Endometrium (tissue), 2 donors: ENCODE measurements at regions not wholly inside any gene's neighbourhood (a gene's known extent, or its start where the extent isn't known, plus 50 kb on each side); places are given as distances from the start of the nearest gene placed in this dataset.
"Not testable (repeated sequence)": the region's sequence is repeated elsewhere in the genome, so short reads cannot be mapped to it uniquely, and the experiment has no call there.

Experiments used
- FAIRE-seq: peaks from 2 replicates; lab custom pipeline; 2012; peaks lifted over from hg19 to GRCh38; lab: Jason Lieb, UNC
- donor health status: control.
- donor health status: control.

DNA sequence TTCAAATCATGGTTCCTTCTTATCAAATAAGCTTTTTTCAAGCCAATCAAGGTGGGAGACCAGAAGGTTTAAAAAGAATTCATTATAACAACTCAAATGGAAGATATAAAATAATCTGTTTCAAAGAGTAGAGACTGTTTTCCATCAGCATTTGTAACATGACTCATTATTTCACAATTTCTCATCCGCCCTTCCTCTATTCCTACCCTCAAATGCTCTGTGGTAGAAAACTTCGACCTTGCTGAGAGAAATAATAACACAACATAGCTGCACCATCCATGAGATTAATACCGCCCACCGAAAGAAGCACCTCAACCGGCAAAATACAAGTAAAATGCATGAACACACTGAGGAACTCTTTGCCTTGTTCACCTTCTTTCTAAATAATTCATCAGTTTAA lies 2039.2 kb upstream of the CELF4 start:
- FAIRE-seq = no peak

DNA sequence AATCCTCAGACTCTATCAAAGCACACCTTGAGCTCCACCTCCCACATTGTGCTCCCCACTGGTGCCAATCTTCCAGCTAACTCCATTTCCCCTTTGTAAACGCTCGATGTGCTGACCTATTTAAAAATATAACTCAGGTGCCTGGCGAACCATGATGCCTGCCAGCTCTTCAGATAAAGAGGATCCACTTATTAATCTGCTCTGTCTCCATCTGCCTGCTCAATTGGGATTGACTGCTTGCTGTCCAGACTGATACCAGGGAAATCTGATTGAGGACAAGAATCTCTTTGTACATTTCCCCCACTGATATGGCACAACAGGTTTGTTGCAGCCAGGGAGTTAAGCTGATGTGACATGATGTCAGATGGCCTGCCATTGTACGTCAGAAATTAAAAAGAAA lies 2036.5 kb upstream of the CELF4 start:
- no peak for FAIRE-seq

DNA sequence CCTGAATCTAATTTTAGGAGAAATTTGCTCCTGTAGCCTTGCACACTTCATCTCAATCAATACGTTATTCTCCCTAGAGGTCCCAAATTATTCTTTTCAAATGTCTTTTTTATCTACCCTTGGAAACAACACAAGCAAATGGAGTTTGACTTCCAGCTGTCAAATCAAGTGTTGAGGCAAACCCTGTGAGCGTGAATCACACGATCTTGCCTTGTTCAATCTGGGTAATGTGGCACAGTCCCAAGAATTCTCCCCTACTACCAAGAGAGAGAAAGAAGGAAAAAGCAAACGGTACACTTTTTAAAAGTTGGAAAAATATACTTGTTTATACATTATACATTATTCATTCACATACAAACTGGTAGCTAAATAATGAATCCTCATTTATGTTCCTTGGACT lies 2035.3 kb upstream of the CELF4 start:
- no peak for FAIRE-seq

DNA sequence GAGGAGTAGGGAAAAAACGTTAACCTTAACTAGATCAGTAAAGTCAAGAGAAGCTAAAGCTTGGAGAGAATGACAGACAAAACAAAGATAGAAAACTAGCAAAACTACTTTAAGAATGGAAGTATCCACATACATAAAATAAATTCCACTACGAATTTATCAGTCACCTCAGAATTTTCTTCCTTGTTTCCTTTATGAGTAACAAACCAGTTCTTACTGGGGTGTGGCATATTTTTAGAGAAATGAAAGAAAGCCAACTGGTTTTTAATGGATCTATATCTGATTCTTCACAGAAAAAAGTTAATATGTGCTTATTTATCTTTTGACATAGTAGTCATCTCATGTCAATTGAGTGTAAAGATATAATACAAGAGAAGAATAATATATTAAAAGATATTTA lies 2033.7 kb upstream of the CELF4 start:
- FAIRE-seq = no peak

DNA sequence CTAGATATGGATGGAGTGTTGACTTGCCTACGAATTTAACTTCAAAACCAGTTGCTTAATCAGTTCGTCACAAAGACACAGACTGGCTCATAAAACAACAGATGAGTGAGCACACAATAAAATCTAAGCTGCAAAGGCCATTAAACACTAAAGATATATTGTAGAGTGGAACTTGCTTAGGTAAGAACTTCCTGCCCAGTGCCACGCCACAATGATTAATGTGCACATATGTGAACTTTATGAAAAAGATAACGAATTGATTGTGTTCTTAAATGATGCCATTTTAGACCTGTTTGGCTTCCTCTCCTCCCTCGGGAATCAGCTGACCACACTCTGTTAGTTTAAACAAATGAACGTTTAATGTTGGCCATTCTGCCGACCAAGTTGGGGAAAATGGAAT lies 2031.3 kb upstream of the CELF4 start:
- FAIRE-seq = no peak

DNA sequence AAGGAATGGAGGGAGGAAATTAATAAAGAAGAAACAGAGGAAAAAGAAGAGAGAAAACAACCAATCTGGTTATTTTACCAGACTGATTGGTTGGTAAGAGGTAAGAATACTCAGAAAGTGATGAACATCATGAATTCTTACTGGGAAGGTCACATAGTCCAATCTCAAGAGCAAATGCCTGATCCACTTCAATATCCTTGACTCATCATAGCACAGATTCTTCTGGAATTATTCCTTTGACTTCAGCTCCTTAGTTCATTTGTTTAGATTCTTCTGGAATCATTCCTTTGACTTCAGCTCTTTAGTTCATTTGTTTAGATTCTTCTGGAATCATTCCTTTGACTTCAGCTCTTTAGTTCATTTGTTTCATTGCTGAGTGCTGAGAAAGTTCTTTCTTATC lies 2030.6 kb upstream of the CELF4 start:
- no peak for FAIRE-seq

DNA sequence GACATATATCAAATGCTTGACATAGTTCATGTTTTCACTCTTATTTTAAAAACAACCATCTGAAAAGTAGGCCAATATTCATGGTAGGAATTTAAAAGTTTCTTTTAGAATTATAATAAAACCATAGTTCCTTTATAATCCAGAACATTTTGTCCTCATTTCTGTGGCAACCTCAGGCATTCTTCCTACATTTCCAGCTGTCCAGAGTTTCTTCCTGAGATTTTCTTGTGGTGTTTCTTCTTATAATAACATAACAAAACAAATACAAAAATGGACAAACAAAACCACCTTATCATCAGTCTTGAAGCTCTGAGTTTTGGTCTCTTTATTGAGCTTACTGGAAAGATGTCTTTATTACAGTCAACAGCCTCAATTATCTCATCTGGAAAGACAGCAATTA lies 2028.6 kb upstream of the CELF4 start:
- FAIRE-seq = no peak

DNA sequence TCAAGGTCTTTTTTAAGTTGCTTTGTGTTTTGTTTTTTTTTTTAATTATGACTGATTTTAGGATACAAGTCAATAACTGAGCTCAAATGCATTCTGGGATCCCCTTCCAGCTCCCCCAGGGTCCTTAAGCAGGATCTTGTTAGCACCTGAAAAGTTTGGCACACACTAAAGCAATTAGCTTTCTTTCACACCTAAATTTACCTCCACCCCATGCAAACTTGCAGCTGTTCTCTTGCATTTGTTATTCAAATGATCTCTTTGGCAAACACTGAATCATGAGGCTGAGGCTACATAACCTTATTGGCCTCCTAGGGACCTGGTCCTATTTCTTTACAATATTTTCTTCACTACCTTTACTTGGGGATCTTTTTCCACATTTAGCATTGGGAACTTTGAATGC lies 2026.1 kb upstream of the CELF4 start:
- no peak for FAIRE-seq

GRCh38 chr18:39589496-39589895 lies 2023.9 kb upstream of the CELF4 start:
- no peak for FAIRE-seq

DNA sequence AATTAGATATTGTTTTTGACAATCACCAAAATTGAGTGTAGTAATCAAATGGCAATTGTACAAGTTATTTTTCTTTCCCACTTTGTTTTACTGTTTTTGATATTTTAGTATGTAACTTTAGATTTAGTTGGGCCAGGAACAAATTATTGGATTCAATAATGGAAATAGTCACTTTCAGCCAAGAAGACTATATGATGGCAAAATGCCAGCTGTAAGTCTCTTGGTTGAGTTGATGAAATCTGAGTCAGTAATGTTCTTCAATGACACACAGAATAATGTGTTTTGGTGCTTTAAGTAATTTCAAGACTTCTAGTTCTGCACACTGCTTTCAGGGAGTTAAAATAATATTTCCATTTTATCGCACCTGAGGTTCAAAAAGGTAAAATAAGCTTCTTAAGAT lies 2022.0 kb upstream of the CELF4 start:
- FAIRE-seq = no peak

DNA sequence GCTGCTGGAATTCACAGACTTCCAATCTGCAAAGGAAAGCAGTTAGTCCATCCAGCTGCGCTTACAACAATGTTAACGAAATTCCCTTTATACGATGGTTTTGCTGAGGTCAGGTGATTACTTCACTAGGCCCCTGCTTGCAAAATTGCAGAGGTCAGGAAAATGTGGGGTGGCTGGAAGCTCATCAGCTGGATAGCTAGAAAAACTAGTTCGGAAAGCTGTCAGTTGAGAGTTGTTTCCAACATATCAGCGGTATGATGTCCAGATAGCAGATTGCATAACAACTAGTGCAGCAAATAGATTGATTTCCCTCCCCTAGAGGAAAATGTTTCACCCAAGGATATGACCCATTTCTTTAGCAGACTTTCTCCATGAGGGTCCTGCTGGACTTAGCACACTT lies 2021.1 kb upstream of the CELF4 start:
- FAIRE-seq = no peak

- FAIRE-seq = no peak
Observed at GRCh38 chr18:39574897-39575296, 2009.3 kb upstream of the CELF4 start.

GRCh38 chr18:39571511-39571910 lies 2005.9 kb upstream of the CELF4 start:
- FAIRE-seq = no peak

DNA sequence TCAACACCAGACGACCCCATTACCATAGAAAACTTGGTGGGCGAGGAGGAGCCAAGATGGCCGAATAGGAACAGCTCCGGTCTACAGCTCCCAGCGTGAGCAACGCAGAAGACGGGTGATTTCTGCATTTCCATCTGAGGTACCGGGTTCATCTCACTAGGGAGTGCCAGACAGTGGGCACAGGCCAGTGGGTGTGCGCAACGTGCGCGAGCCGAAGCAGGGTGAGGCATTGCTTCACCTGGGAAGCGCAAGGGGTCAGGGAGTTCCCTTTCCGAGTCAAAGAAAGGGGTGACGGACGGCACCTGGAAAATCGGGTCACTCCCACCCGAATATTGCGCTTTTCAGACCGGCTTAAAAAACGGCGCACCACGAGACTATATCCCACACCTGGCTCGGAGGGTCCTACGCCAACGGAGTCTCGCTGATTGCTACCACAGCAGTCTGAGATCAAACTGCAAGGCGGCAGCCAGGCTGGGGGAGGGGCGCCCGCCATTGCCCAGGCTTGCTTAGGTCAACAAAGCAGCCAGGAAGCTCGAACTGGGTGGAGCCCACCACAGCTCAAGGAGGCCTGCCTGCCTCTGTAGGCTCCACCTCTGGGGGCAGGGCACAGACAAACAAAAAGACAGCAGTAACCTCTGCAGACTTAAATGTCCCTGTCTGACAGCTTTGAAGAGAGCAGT lies 2000.1 kb upstream of the CELF4 start:
- FAIRE-seq = not testable (repeated sequence)

DNA sequence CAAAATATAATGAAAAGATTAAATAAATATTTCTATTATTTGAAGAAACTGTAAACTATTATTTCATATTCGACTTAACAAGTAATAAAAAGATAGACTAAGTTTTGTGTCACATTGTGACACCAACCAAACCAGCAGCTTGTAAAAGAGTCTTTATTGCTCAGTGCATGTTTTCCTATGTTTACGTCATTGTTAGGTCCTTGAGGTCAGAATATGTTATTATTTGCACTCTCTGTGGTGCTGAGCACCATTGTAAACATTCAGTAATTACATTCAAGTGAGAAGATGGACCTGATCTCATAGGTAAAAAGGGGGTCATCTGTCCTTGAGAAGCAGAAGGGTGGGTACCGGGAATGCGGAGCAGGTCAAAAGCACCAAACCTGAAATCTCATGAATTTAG lies 1999.1 kb upstream of the CELF4 start:
- no peak for FAIRE-seq

DNA sequence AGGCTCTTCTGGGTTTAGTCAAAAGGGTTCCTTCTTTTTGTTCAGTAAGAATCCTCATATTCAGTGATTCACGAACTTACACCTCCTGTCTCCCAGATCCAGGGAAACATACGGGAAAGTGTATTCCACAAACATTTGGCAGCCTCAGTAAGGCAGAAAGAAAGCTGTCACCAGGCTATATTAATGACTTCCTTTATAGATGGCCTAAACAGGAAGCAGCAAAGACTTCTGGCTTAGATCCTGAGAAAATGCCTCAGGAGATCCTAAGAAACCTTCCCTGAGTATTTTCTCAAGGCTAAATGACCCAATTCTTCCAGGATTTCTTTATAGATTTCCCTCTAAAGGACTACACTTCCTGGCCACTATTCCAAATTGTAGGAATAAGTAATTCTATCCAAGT lies 1995.5 kb upstream of the CELF4 start:
- FAIRE-seq = no peak

GRCh38 chr18:39558658-39559057 lies 1993.1 kb upstream of the CELF4 start:
- no peak for FAIRE-seq

- FAIRE-seq = no peak
Observed at GRCh38 chr18:39555496-39555895, 1989.9 kb upstream of the CELF4 start.

DNA sequence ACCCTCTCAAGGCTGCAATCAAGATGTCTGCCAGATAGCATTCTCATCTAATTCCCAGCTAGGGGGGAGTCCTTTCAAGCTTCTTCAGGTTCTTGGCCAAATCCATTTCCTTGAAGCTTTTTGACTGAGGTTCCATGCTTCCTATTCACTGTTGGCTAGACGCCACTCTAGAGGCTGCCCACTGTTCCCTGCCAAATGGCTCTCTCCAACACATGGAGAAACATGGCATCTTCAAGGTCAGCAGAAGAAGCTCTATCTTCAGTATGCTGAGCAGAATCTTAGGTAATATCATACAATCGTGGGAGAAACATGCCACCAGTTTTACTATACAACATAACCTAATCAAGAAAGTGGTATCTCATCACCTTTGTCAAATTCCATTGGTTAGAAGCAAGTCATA lies 1985.1 kb upstream of the CELF4 start:
- FAIRE-seq = no peak

GRCh38 chr18:39549144-39549543 lies 1983.5 kb upstream of the CELF4 start:
- no peak for FAIRE-seq

- FAIRE-seq = no peak
Observed at GRCh38 chr18:39531659-39532058, 1966.1 kb upstream of the CELF4 start.

- FAIRE-seq = no peak
Observed at GRCh38 chr18:39529358-39529757, 1963.8 kb upstream of the CELF4 start.

GRCh38 chr18:39527465-39527864 lies 1961.9 kb upstream of the CELF4 start:
- FAIRE-seq = no peak

DNA sequence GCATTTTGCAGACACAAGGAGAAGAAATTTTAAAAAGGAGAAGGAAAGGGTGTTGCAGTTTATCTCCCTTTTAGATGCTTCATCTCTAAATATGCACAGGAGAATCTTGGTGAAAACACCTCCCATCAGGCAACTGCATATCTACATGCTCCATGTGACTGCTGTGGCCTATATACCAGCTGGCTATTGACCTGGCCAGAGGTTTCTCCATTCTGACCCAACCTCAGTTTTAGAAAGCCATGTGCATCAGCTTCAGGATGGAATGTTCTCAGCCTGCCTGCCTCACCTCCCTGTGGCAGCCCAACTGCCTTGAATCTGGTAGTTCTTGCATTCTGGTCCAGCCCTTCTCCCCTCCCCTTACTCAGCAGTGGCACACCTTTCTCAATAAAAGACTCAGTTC lies 1958.8 kb upstream of the CELF4 start:
- no peak for FAIRE-seq

DNA sequence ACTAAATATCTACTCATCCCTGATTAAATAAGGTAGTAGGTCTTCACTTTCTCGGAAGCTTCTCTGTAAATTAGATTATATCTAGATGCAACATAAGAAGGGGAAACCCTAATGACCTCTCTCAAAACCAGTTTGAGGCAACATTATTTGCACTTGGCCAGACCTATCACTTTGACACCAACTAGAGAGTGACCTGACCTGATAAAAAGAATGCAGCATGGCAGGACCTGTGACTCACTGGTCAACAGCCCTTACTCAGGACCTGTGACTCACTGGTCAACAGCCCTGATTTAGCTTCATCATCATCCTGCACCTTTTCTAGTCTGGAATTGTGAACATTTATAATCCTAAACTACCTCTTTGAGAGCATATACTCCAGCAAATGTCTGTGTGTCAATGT lies 1957.7 kb upstream of the CELF4 start:
- no peak for FAIRE-seq
